ENCODE measurements at regions not wholly inside any gene's neighbourhood (a gene's known extent, or its start where the extent isn't known, plus 50 kb on each side); places are given as distances from the start of the nearest gene placed in this dataset.

DNA sequence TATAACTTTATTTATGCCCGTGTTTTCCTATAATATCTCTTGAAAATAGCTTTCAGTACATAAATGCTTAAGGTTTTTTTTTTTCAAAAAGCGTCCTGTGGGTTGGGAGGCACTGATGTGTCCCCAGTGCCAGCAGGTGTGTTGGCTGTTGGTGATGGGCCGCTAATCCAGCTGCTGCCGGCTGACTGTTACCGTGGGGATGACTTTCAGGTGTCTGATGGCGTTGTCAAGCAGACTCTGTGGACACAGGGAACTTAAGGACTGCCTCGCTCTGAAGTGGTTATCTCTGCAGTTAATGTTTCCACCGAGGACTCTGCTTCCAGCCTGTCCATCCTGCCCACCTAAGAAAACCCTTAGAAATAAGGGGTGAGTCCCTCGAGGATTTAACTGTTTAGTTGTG, 94.5 kb downstream of the ANKRD10 start:
- TF ChIP-seq, protein P1, sequence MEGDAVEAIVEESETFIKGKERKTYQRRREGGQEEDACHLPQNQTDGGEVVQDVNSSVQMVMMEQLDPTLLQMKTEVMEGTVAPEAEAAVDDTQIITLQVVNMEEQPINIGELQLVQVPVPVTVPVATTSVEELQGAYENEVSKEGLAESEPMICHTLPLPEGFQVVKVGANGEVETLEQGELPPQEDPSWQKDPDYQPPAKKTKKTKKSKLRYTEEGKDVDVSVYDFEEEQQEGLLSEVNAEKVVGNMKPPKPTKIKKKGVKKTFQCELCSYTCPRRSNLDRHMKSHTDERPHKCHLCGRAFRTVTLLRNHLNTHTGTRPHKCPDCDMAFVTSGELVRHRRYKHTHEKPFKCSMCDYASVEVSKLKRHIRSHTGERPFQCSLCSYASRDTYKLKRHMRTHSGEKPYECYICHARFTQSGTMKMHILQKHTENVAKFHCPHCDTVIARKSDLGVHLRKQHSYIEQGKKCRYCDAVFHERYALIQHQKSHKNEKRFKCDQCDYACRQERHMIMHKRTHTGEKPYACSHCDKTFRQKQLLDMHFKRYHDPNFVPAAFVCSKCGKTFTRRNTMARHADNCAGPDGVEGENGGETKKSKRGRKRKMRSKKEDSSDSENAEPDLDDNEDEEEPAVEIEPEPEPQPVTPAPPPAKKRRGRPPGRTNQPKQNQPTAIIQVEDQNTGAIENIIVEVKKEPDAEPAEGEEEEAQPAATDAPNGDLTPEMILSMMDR (IDR thresholded peaks at IDR 0.05), result no peak
- TF ChIP-seq EP300 (IDR thresholded peaks at IDR 0.05), result no peak

Data from tibial nerve (tissue), 4 donors.